ENCODE measurements at regions not wholly inside any gene's neighbourhood (a gene's known extent, or its start where the extent isn't known, plus 50 kb on each side); places are given as distances from the start of the nearest gene placed in this dataset.

DNA sequence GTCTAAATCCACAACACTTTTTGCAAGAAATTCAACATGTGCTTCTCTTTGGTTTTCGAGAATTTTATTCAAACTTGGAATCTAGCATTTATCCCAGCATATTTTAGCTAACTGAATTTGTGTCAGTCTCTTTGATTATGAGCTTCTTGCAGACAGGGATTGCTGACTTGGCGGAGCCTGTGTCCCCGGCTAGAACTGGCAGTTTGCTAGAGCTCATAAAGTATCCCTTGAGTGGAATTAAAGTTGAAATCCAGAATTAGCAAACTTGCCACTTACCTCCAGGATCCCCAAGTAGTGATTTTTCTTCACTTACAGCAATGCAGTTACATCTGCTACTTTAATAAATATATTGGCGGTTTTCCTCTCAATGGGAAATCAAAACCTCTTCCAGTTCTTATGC lies 306.9 kb downstream of the AACS start:
- TF ChIP-seq EP300 (IDR thresholded peaks at IDR 0.05; ENCODE audit: borderline replicate concordance) (no peak), TAF1 (IDR thresholded peaks at IDR 0.05; ENCODE audit: low read depth) (no peak), TEAD4 (IDR thresholded peaks at IDR 0.05) (no peak), YY1 (IDR thresholded peaks at IDR 0.05; ENCODE audit: low read depth) (no peak)
